ENCODE measurements at regions not wholly inside any gene's neighbourhood (a gene's known extent, or its start where the extent isn't known, plus 50 kb on each side); places are given as distances from the start of the nearest gene placed in this dataset.

- DNase-seq = no peak
- no peak overlapping the region for H3K27ac ChIP-seq (ENCODE audit: low read length)
- no peaks in the 10 kb centered on the region for H3K36me3 ChIP-seq (ENCODE audit: control insufficient read depth, insufficient read depth, low read length)
- no peaks in the 10 kb centered on the region for H3K9me3 ChIP-seq (ENCODE audit: control insufficient read depth, low read depth, low read length)
- no peaks in the 10 kb centered on the region for H3K27me3 ChIP-seq (ENCODE audit: control insufficient read depth, insufficient read depth, low read length)
- WGBS (ENCODE audit: insufficient coverage, low lambda C conversion rate) = 100% methylated on average over 1 of the region's 1 CpG
- no peak overlapping the region for H3K4me3 ChIP-seq (ENCODE audit: low read length)
- peaks cover 11% of the 10 kb centered on the region for H3K4me1 ChIP-seq (ENCODE audit: control insufficient read depth, insufficient read depth, low read length)
Measured at GRCh38 chr3:177995381-177996085, 540.7 kb upstream of the KCNMB2 start.

DNA sequence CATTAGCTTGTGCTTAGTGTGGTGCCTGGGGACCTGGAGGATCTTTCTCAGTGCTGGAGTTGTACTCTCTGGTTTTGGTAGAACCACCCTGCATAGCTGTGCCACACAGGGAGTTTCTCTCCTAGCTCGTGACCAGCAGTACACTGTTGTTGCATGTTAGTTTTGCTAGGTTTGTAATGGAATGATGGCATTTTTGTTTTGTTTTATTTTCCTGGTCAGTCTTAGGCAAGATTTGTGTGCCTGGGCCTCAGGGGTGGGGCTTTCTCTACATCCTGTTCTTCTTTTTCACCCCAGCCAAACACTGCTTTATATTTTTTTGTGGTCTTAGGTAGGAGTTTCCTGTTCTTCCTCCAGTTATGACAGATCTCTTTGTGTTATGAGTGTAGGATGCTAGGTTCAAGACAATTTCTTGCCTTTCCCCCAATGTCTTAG is 534.5 kb upstream of the KCNMB2 start:
- WGBS (ENCODE audit: insufficient coverage, low lambda C conversion rate) = no CpG with 5 or more reads among the region's 1 CpG
- H3K4me1 ChIP-seq (ENCODE audit: control insufficient read depth, insufficient read depth, low read length) = no peaks in the 10 kb centered on the region
- DNase-seq = no peak
- no peaks in the 10 kb centered on the region for H3K36me3 ChIP-seq (ENCODE audit: control insufficient read depth, insufficient read depth, low read length)
- H3K27ac ChIP-seq (ENCODE audit: low read length) = no peak overlapping the region
- no peaks in the 10 kb centered on the region for H3K9me3 ChIP-seq (ENCODE audit: control insufficient read depth, low read depth, low read length)
- no peak overlapping the region for H3K4me3 ChIP-seq (ENCODE audit: low read length)
- H3K27me3 ChIP-seq (ENCODE audit: control insufficient read depth, insufficient read depth, low read length) = no peaks in the 10 kb centered on the region

DNA sequence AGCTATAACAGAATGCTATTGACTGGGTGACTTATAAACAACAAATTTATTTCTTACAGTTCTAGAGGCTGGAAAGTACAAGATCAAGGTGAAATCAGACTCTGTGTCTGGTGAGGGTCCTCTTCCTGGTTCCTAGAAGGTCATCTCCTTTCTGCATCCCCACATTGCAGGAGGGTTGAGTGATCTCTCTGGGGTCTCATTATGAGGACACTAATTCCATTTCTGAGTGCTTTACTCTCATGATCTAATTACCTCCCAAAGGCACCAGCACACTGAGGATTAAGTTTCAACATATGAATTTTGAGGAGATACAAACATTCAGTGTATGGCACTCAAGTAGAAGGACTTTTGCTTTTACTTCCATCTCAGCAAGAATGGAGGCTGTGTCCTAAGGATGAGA is 534.1 kb upstream of the KCNMB2 start:
- no peaks in the 10 kb centered on the region for H3K27me3 ChIP-seq (ENCODE audit: control insufficient read depth, insufficient read depth, low read length)
- no peaks in the 10 kb centered on the region for H3K4me1 ChIP-seq (ENCODE audit: control insufficient read depth, insufficient read depth, low read length)
- DNase-seq = no peak
- H3K27ac ChIP-seq (ENCODE audit: low read length) = no peak overlapping the region
- H3K36me3 ChIP-seq (ENCODE audit: control insufficient read depth, insufficient read depth, low read length) = no peaks in the 10 kb centered on the region
- no peak overlapping the region for H3K4me3 ChIP-seq (ENCODE audit: low read length)
- no peaks in the 10 kb centered on the region for H3K9me3 ChIP-seq (ENCODE audit: control insufficient read depth, low read depth, low read length)

DNA sequence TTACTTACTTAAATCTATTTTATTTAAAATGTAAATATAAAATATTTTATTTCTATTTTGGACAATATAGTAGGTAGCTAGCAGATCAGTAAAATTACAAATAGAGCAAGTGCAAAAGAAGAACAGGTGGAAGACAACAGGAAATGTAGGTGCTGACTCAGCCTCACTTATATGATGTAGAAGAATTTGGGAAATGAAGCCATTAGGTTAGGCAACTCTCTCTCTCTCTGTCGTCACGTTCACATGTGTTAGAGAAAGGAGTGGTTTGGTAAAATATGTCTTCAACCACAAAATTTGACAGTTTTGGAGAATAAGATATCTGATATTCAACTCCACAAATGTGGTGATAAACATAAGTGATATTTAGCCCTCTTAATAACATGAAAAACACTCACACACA is 532.5 kb upstream of the KCNMB2 start:
- Histone ChIP-seq H3K36me3 (ENCODE audit: control insufficient read depth, insufficient read depth, low read length) (no peaks in the 10 kb centered on the region), H3K4me3 (ENCODE audit: low read length) (no peak overlapping the region), H3K9me3 (ENCODE audit: control insufficient read depth, low read depth, low read length) (no peaks in the 10 kb centered on the region), H3K27ac (ENCODE audit: low read length) (no peak overlapping the region), H3K4me1 (ENCODE audit: control insufficient read depth, insufficient read depth, low read length) (no peaks in the 10 kb centered on the region), H3K27me3 (ENCODE audit: control insufficient read depth, insufficient read depth, low read length) (no peaks in the 10 kb centered on the region)
- no CpG with 5 or more reads among the region's 2 CpGs for WGBS (ENCODE audit: insufficient coverage, low lambda C conversion rate)
- no peak for DNase-seq

GRCh38 chr3:178005961-178006360 is 530.3 kb upstream of the KCNMB2 start:
- no peaks in the 10 kb centered on the region for H3K27me3 ChIP-seq (ENCODE audit: control insufficient read depth, insufficient read depth, low read length)
- no peaks in the 10 kb centered on the region for H3K9me3 ChIP-seq (ENCODE audit: control insufficient read depth, low read depth, low read length)
- no peak for DNase-seq
- no peak overlapping the region for H3K27ac ChIP-seq (ENCODE audit: low read length)
- 100% methylated on average over 1 of the region's 1 CpG for WGBS (ENCODE audit: insufficient coverage, low lambda C conversion rate)
- no peak overlapping the region for H3K4me3 ChIP-seq (ENCODE audit: low read length)
- H3K36me3 ChIP-seq (ENCODE audit: control insufficient read depth, insufficient read depth, low read length) = no peaks in the 10 kb centered on the region
- no peaks in the 10 kb centered on the region for H3K4me1 ChIP-seq (ENCODE audit: control insufficient read depth, insufficient read depth, low read length)

- no peaks in the 10 kb centered on the region for H3K36me3 ChIP-seq (ENCODE audit: control insufficient read depth, insufficient read depth, low read length)
- H3K9me3 ChIP-seq (ENCODE audit: control insufficient read depth, low read depth, low read length) = no peaks in the 10 kb centered on the region
- no peak overlapping the region for H3K27ac ChIP-seq (ENCODE audit: low read length)
- H3K4me3 ChIP-seq (ENCODE audit: low read length) = no peak overlapping the region
- H3K4me1 ChIP-seq (ENCODE audit: control insufficient read depth, insufficient read depth, low read length) = no peaks in the 10 kb centered on the region
- H3K27me3 ChIP-seq (ENCODE audit: control insufficient read depth, insufficient read depth, low read length) = no peaks in the 10 kb centered on the region
- DNase-seq = no peak
- 100% methylated on average over 1 of the region's 2 CpGs for WGBS (ENCODE audit: insufficient coverage, low lambda C conversion rate)
Measured at GRCh38 chr3:178010306-178010705, 525.9 kb upstream of the KCNMB2 start.

- no peaks in the 10 kb centered on the region for H3K9me3 ChIP-seq (ENCODE audit: control insufficient read depth, low read depth, low read length)
- no peaks in the 10 kb centered on the region for H3K27me3 ChIP-seq (ENCODE audit: control insufficient read depth, insufficient read depth, low read length)
- 100% methylated on average over 1 of the region's 4 CpGs for WGBS (ENCODE audit: insufficient coverage, low lambda C conversion rate)
- H3K27ac ChIP-seq (ENCODE audit: low read length) = no peak overlapping the region
- peaks cover 5% of the 10 kb centered on the region for H3K4me1 ChIP-seq (ENCODE audit: control insufficient read depth, insufficient read depth, low read length)
- H3K4me3 ChIP-seq (ENCODE audit: low read length) = no peak overlapping the region
- no peaks in the 10 kb centered on the region for H3K36me3 ChIP-seq (ENCODE audit: control insufficient read depth, insufficient read depth, low read length)
- DNase-seq = no peak
Measured at GRCh38 chr3:178019645-178020044, 516.6 kb upstream of the KCNMB2 start.

- peaks cover 5% of the 10 kb centered on the region for H3K4me1 ChIP-seq (ENCODE audit: control insufficient read depth, insufficient read depth, low read length)
- WGBS (ENCODE audit: insufficient coverage, low lambda C conversion rate) = no CpG with 5 or more reads among the region's 1 CpG
- H3K4me3 ChIP-seq (ENCODE audit: low read length) = no peak overlapping the region
- H3K27me3 ChIP-seq (ENCODE audit: control insufficient read depth, insufficient read depth, low read length) = no peaks in the 10 kb centered on the region
- no peak overlapping the region for H3K27ac ChIP-seq (ENCODE audit: low read length)
- DNase-seq = peak in 1 of 2 donors; percentile 4
- no peaks in the 10 kb centered on the region for H3K9me3 ChIP-seq (ENCODE audit: control insufficient read depth, low read depth, low read length)
- H3K36me3 ChIP-seq (ENCODE audit: control insufficient read depth, insufficient read depth, low read length) = no peaks in the 10 kb centered on the region
Measured at GRCh38 chr3:178022599-178022998, 513.6 kb upstream of the KCNMB2 start.

DNA sequence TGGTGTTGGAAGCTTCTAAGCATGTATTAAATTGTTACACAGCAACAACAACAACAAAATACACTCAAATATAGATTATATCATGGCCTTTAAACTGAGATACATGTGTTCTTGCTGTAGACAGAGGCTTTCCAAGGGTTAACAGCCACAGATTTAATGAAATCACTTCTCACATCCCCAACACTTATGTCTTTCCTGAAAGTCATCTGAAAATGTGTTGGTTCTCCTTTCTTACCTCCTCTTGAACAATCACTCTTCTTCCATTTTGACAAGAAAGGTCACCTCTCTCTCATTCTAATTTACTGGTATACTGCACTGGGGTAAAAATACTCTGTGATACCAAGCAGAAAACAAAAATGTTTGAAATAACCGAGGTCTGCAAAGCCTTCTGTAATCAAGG is 507.3 kb upstream of the KCNMB2 start:
- Histone ChIP-seq H3K36me3 (ENCODE audit: control insufficient read depth, insufficient read depth, low read length) (no peaks in the 10 kb centered on the region), H3K27ac (ENCODE audit: low read length) (no peak overlapping the region), H3K4me1 (ENCODE audit: control insufficient read depth, insufficient read depth, low read length) (no peaks in the 10 kb centered on the region), H3K27me3 (ENCODE audit: control insufficient read depth, insufficient read depth, low read length) (no peaks in the 10 kb centered on the region), H3K9me3 (ENCODE audit: control insufficient read depth, low read depth, low read length) (no peaks in the 10 kb centered on the region), H3K4me3 (ENCODE audit: low read length) (no peak overlapping the region)
- DNase-seq = no peak
- no CpG with 5 or more reads among the region's 1 CpG for WGBS (ENCODE audit: insufficient coverage, low lambda C conversion rate)

DNA sequence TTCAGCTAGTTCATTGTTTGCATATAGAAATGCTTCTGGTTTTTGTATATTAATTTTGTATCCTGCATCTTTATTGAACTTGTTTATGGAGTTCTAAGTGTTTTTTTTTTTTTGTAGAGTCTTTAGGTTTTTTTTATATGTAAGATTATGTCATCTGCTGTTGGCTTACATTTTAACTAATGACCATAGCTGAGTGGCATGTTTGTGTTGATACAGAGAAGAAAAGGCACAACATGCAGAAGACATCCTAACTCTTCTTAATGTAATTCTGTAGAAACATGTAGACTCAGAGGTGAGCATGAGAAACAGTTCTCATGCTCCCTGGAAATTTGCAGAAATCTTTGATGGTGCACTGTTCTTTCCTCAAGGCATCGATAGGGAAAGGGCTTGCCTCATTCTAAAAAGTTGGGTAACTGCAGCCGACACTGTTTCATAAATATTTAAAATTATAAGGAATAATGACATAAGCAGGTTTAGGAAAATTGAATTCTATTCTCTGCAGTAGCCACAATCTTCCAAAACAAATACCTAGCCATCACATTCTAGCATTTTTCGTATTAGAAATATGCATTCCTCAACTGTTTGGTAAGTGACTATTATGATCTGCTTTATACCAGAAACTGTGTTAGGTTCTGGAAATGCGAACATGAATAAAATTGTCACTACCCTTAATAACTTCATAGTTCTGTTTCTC is 499.6 kb upstream of the KCNMB2 start:
- no peak for DNase-seq
- Histone ChIP-seq H3K27ac (ENCODE audit: low read length) (no peak overlapping the region), H3K4me3 (ENCODE audit: low read length) (no peak overlapping the region), H3K27me3 (ENCODE audit: control insufficient read depth, insufficient read depth, low read length) (no peaks in the 10 kb centered on the region), H3K4me1 (ENCODE audit: control insufficient read depth, insufficient read depth, low read length) (no peaks in the 10 kb centered on the region), H3K36me3 (ENCODE audit: control insufficient read depth, insufficient read depth, low read length) (no peaks in the 10 kb centered on the region), H3K9me3 (ENCODE audit: control insufficient read depth, low read depth, low read length) (no peaks in the 10 kb centered on the region)
- 100% methylated on average over 2 of the region's 4 CpGs for WGBS (ENCODE audit: insufficient coverage, low lambda C conversion rate)

DNA sequence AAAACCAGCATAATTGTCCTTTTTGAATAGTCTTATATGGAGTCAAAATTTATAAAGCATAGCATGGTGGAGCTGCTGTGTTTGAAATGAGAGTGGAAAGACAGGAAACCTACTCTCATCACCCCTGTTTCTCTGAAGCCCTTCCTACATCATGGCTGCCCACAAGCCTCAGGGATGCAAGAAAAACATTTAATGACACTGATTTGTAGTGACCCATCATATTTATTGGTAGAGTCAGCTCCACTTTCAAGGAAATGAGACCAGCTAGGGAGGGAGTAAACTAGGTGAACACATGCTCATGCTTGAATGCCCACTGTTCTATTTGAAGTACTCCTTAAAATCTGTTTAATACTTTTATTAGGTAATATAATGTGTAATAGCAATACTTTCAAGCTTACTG is 494.3 kb upstream of the KCNMB2 start:
- Histone ChIP-seq H3K4me1 (ENCODE audit: control insufficient read depth, insufficient read depth, low read length) (no peaks in the 10 kb centered on the region), H3K27ac (ENCODE audit: low read length) (no peak overlapping the region), H3K9me3 (ENCODE audit: control insufficient read depth, low read depth, low read length) (no peaks in the 10 kb centered on the region), H3K27me3 (ENCODE audit: control insufficient read depth, insufficient read depth, low read length) (no peaks in the 10 kb centered on the region), H3K4me3 (ENCODE audit: low read length) (no peak overlapping the region), H3K36me3 (ENCODE audit: control insufficient read depth, insufficient read depth, low read length) (no peaks in the 10 kb centered on the region)
- no peak for DNase-seq

Data from large intestine (tissue), 3 donors.